HG03280 (cell line): ENCODE measurements at regions not wholly inside any gene's neighbourhood (a gene's known extent, or its start where the extent isn't known, plus 50 kb on each side); places are given as distances from the start of the nearest gene placed in this dataset.

ENCODE experiments used
- ATAC-seq: cut with Tn5 transposase; IDR thresholded peaks from one replicate; pipeline ENCODE4 v1.9.1; 2021; ENCODE audit warnings: mild to moderate bottlenecking, moderate library complexity; ENCODE audit not compliant: unreplicated experiment

- ATAC-seq = no peak
Observed at GRCh38 chr2:5370158-5370557, 322.0 kb upstream of the SOX11 start.

- ATAC-seq = no peak
Observed at GRCh38 chr2:5372141-5372540, 320.0 kb upstream of the SOX11 start.

GRCh38 chr2:5373200-5373599, 319.0 kb upstream of the SOX11 start:
- ATAC-seq = no peak

- no peak for ATAC-seq
Observed at GRCh38 chr2:5374762-5375161, 317.4 kb upstream of the SOX11 start.

GRCh38 chr2:5377323-5377722, 314.9 kb upstream of the SOX11 start:
- ATAC-seq = no peak

- ATAC-seq = no peak
Observed at GRCh38 chr2:5379811-5380210, 312.4 kb upstream of the SOX11 start.

GRCh38 chr2:5385596-5385995, 306.6 kb upstream of the SOX11 start:
- ATAC-seq = no peak

GRCh38 chr2:5387406-5387805, 304.8 kb upstream of the SOX11 start:
- ATAC-seq = no peak

GRCh38 chr2:5389740-5390139, 302.4 kb upstream of the SOX11 start:
- no peak for ATAC-seq

GRCh38 chr2:5391362-5391761, 300.8 kb upstream of the SOX11 start:
- ATAC-seq = no peak

- no peak for ATAC-seq
Observed at GRCh38 chr2:5392658-5393057, 299.5 kb upstream of the SOX11 start.

- no peak for ATAC-seq
Observed at GRCh38 chr2:5393474-5393873, 298.7 kb upstream of the SOX11 start.

- no peak for ATAC-seq
Observed at GRCh38 chr2:5394223-5394622, 298.0 kb upstream of the SOX11 start.

GRCh38 chr2:5401115-5401657, 291.0 kb upstream of the SOX11 start:
- ATAC-seq = no peak

- no peak for ATAC-seq
Observed at GRCh38 chr2:5403392-5403791, 288.8 kb upstream of the SOX11 start.

GRCh38 chr2:5409898-5410381, 282.2 kb upstream of the SOX11 start:
- ATAC-seq = no peak

- no peak for ATAC-seq
Observed at GRCh38 chr2:5410991-5411700, 281.0 kb upstream of the SOX11 start.

GRCh38 chr2:5412001-5412400, 280.2 kb upstream of the SOX11 start:
- ATAC-seq = no peak

- no peak for ATAC-seq
Observed at GRCh38 chr2:5433855-5434254, 258.3 kb upstream of the SOX11 start.

- ATAC-seq = no peak
Observed at GRCh38 chr2:5437375-5437774, 254.8 kb upstream of the SOX11 start.

- ATAC-seq = no peak
Observed at GRCh38 chr2:5440174-5440573, 252.0 kb upstream of the SOX11 start.

GRCh38 chr2:5442736-5443135, 249.4 kb upstream of the SOX11 start:
- no peak for ATAC-seq

- ATAC-seq = no peak
Observed at GRCh38 chr2:5444168-5444567, 248.0 kb upstream of the SOX11 start.
